ENCODE measurements at regions not wholly inside any gene's neighbourhood (a gene's known extent, or its start where the extent isn't known, plus 50 kb on each side); places are given as distances from the start of the nearest gene placed in this dataset.

GRCh38 chr13:22014469-22014868 lies 343.6 kb downstream of the FGF9 start:
- in situ Hi-C loops (cut with MboI; ENCODE audit: low pct_unique_long_range_greater_than_20kb, low sequenced_read_pairs, unreplicated experiment) = no loop called here

DNA sequence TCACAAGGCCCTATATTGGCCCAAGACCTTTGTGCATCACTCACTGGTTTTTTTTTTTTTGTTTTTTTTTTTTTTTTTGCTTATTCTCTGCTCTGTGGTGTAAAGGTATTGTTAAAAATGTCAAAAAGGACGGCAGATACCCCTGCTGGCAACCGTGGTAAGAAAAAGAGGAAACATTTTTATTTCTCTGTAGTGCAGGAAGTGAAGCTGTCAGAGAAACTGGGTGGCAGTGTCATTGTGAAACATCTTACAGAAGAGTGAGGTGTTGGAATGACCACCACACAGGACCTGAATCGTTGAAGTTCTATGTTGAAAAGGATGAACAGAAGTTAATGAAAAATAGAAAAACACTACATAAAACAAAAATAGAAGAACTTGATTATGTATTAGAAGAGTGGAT lies 346.4 kb downstream of the FGF9 start:
- in situ Hi-C loops (cut with MboI; ENCODE audit: low pct_unique_long_range_greater_than_20kb, low sequenced_read_pairs, unreplicated experiment) = no loop called here
- TF ChIP-seq, protein P1, sequence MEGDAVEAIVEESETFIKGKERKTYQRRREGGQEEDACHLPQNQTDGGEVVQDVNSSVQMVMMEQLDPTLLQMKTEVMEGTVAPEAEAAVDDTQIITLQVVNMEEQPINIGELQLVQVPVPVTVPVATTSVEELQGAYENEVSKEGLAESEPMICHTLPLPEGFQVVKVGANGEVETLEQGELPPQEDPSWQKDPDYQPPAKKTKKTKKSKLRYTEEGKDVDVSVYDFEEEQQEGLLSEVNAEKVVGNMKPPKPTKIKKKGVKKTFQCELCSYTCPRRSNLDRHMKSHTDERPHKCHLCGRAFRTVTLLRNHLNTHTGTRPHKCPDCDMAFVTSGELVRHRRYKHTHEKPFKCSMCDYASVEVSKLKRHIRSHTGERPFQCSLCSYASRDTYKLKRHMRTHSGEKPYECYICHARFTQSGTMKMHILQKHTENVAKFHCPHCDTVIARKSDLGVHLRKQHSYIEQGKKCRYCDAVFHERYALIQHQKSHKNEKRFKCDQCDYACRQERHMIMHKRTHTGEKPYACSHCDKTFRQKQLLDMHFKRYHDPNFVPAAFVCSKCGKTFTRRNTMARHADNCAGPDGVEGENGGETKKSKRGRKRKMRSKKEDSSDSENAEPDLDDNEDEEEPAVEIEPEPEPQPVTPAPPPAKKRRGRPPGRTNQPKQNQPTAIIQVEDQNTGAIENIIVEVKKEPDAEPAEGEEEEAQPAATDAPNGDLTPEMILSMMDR (IDR thresholded peaks at IDR 0.05; ENCODE audit: extremely low read depth, insufficient read depth, missing control alignments) = no peak
- no peak for DNase-seq (ENCODE audit: low spot score)

More at GRCh38 chr13:22014469-22014868, 343.6 kb downstream of the FGF9 start:
- no peak for DNase-seq (ENCODE audit: low spot score)
- TF ChIP-seq, protein P1 (IDR thresholded peaks at IDR 0.05; ENCODE audit: extremely low read depth, insufficient read depth, missing control alignments) = no peak

DNA sequence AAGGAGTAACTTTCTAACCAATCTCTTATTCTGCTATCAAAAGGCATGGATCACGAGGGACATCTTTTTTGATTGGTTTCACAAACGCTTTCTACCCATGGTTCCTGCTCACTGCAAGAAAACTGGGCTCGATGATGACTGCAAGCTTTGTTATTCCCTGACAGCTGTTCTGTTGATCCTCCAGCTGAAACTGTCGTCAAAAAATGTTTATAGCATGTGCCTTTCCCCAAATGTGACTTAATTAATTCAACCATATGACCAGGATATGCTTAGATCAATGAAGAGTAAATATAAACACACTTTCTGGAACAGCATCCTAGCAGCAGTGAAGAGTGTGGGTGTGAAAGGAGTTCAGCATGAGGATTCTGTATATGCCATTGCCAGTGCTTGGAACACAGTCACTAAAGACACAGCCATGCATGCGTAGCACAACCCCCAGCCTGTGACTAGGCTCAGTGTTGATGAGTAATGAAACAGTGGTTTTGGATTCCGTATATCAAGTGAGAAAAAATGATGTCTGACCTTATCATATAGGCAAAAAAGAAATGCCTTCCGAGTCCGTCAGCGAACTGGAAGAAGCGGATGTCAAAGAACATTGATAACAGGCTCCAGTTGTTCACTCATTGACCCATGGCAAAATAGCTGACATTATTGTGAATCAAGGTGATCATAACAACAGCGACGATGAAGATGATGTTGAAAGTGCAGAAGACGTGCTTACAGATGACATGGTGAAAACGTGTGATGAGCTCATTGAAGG lies 347.4 kb downstream of the FGF9 start:
- no peak for DNase-seq (ENCODE audit: low spot score)
- in situ Hi-C loops (cut with MboI; ENCODE audit: low pct_unique_long_range_greater_than_20kb, low sequenced_read_pairs, unreplicated experiment) = no loop called here
- TF ChIP-seq, protein P1 (IDR thresholded peaks at IDR 0.05; ENCODE audit: extremely low read depth, insufficient read depth, missing control alignments) = no peak

DNA sequence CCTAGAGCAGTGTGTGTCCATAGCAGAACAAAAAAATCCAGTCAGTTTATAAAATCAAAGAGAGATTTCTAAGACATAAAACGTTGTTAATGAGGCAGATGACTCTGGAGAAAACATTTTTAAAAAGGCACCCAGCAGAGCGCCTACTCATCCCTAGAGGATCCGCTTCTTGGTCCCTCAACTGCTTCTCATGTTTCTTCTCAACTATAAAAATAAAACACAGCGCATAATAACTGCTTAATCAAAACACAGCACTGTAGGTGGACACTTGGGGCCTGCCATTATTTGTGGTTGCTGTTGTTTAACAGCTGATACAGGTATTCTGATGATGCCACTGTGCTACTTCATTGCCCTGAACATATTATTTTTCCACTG lies 347.9 kb downstream of the FGF9 start:
- in situ Hi-C loops (cut with MboI; ENCODE audit: low pct_unique_long_range_greater_than_20kb, low sequenced_read_pairs, unreplicated experiment) = no loop called here
- no peak for DNase-seq (ENCODE audit: low spot score)
- TF ChIP-seq, protein P1 (IDR thresholded peaks at IDR 0.05; ENCODE audit: extremely low read depth, insufficient read depth, missing control alignments) = no peak

- TF ChIP-seq, protein P1 (IDR thresholded peaks at IDR 0.05; ENCODE audit: extremely low read depth, insufficient read depth, missing control alignments) = no peak
- no peak for DNase-seq (ENCODE audit: low spot score)
- in situ Hi-C loops (cut with MboI; ENCODE audit: low pct_unique_long_range_greater_than_20kb, low sequenced_read_pairs, unreplicated experiment) = no loop called here
Measured at GRCh38 chr13:22024381-22024994, 353.6 kb downstream of the FGF9 start.

DNA sequence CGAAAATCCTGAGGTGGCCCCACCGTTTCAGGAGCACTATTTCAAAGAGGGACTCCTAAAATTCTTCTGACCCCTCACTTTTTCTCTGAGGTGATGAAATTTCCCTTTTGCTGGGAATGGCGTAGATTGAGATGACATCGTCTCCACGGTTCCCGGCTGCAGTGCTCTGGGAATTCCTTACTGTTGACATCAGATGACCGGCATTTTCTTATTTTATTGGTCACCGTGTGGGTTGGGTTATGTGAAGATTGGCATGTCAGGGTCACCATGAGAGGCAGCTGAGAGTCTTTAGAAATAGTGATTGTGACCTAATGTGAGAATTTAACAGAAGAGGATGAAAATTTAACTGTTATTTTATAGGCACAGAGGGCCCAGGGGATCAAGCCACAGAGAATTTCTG lies 356.7 kb downstream of the FGF9 start:
- no peak for DNase-seq (ENCODE audit: low spot score)
- in situ Hi-C loops (cut with MboI; ENCODE audit: low pct_unique_long_range_greater_than_20kb, low sequenced_read_pairs, unreplicated experiment) = no loop called here
- TF ChIP-seq, protein P1 (IDR thresholded peaks at IDR 0.05; ENCODE audit: extremely low read depth, insufficient read depth, missing control alignments) = no peak

All from GM13977 (cell line).